ENCODE measurements at regions not wholly inside any gene's neighbourhood (a gene's known extent, or its start where the extent isn't known, plus 50 kb on each side); places are given as distances from the start of the nearest gene placed in this dataset.

DNA sequence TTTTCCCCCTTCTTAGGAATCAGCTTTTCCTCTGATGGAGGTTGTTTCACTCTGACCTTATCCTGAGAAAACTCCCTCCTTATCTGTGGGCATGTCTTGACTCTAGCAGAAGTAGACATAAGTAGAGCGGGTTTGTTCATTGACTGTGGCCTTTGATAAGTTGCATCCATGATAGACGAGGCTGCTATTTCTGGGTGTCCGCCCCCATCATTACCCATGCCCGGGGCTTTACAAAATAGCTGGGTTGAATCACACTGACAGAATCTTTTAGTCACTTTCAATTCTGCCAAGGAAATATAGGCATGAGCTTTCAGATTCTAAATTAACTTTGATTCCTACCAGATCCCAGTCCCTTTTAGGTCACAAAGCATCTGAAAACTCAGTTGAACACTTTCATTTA is 223.8 kb downstream of the SEC61B start:
- DNase-seq, result no peak
- H3K36me3 ChIP-seq (replicated peaks in 1 of 2; ENCODE audit: control insufficient read depth in 1 of 2, insufficient read depth in 2 of 2, low read length in 2 of 2), result no peaks in the 10 kb centered on the region
- no peak overlapping the region for H3K4me2 ChIP-seq (replicated peaks; ENCODE audit: extremely low read depth, low read length, poor library complexity, severe bottlenecking)
- Mint-ChIP-seq H3K27me3 (ENCODE audit: low read depth in 3 of 3) (peaks cover 2 to 5% (median 4%) of the 10 kb centered on the region in 3 donors), H3K4me3 (no peak overlapping the region), H3K27ac (no peak overlapping the region), H3K4me1 (no peaks in the 10 kb centered on the region), H3K36me3 (no peaks in the 10 kb centered on the region), H3K9me3 (peaks cover 0 to 2% (median 1%) of the 10 kb centered on the region in 7 donors)
- no peak overlapping the region for H3K9ac ChIP-seq (ENCODE audit: insufficient read depth, low read length, poor library complexity, severe bottlenecking)
- no peaks in the 10 kb centered on the region for H3K4me1 ChIP-seq (ENCODE audit: control insufficient read depth in 1 of 2, insufficient read depth in 2 of 2, low read length in 2 of 2)
- no peak overlapping the region for H3K27ac ChIP-seq (ENCODE audit: low read depth in 1 of 2, low read length in 2 of 2)
- H3K4me3 ChIP-seq (replicated peaks in 1 of 3; ENCODE audit: low read depth in 2 of 3, low read length in 3 of 3), result no peak overlapping the region
- WGBS (ENCODE audit: insufficient coverage), result 96% methylated on average over 4 of the region's 4 CpGs
- H3K27me3 ChIP-seq (ENCODE audit: control insufficient read depth in 2 of 2, insufficient read depth in 2 of 2, low read length in 2 of 2), result no peaks in the 10 kb centered on the region
- TF ChIP-seq, protein P1, sequence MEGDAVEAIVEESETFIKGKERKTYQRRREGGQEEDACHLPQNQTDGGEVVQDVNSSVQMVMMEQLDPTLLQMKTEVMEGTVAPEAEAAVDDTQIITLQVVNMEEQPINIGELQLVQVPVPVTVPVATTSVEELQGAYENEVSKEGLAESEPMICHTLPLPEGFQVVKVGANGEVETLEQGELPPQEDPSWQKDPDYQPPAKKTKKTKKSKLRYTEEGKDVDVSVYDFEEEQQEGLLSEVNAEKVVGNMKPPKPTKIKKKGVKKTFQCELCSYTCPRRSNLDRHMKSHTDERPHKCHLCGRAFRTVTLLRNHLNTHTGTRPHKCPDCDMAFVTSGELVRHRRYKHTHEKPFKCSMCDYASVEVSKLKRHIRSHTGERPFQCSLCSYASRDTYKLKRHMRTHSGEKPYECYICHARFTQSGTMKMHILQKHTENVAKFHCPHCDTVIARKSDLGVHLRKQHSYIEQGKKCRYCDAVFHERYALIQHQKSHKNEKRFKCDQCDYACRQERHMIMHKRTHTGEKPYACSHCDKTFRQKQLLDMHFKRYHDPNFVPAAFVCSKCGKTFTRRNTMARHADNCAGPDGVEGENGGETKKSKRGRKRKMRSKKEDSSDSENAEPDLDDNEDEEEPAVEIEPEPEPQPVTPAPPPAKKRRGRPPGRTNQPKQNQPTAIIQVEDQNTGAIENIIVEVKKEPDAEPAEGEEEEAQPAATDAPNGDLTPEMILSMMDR (IDR thresholded peaks at IDR 0.05), result no peak
- H3K79me2 ChIP-seq (ENCODE audit: insufficient read depth, low read length), result no peaks in the 10 kb centered on the region
- no peak overlapping the region for H2AFZ ChIP-seq (ENCODE audit: insufficient read depth, low read depth, low read length, poor library complexity, severe bottlenecking)
- intact Hi-C loops (cut with micrococcal nuclease), result no loop called here
- H3K9me3 ChIP-seq (replicated peaks in 1 of 2; ENCODE audit: control insufficient read depth in 1 of 2, insufficient read depth in 1 of 2, low read length in 2 of 2), result no peaks in the 10 kb centered on the region
- no peaks in the 10 kb centered on the region for H4K20me1 ChIP-seq (ENCODE audit: insufficient read depth, low read length)

DNA sequence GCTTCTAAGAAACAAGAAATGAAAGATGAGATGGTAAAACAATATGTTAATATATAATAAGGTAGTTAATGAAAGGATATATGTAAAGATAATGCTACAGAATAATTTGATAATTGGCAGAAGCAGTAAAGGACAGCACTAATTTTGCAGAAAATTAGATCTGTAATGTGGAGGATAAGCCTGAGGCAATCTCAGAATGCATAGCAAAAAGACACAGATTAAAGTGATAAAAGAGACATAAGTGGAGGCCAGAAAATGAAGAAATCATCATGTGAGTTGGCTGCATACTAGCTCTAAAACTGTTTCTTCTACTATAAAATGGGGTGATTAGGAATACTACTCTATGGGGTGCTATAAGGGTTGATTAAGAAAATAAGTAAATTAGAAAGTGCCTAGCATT is 225.9 kb downstream of the SEC61B start:
- Mint-ChIP-seq H3K27me3 (ENCODE audit: low read depth in 3 of 3) (peaks cover 2 to 8% (median 4%) of the 10 kb centered on the region in 3 donors), H3K4me3 (no peak overlapping the region), H3K9me3 (peaks cover 0 to 1% (median 0%) of the 10 kb centered on the region in 7 donors), H3K36me3 (no peaks in the 10 kb centered on the region), H3K4me1 (no peaks in the 10 kb centered on the region), H3K27ac (no peak overlapping the region)
- no peaks in the 10 kb centered on the region for H4K20me1 ChIP-seq (ENCODE audit: insufficient read depth, low read length)
- TF ChIP-seq, protein P1 (IDR thresholded peaks at IDR 0.05), result no peak
- no peak overlapping the region for H3K27ac ChIP-seq (ENCODE audit: low read depth in 1 of 2, low read length in 2 of 2)
- no peak overlapping the region for H3K4me3 ChIP-seq (replicated peaks in 1 of 3; ENCODE audit: low read depth in 2 of 3, low read length in 3 of 3)
- no peak overlapping the region for H3K9ac ChIP-seq (ENCODE audit: insufficient read depth, low read length, poor library complexity, severe bottlenecking)
- no peak overlapping the region for H2AFZ ChIP-seq (ENCODE audit: insufficient read depth, low read depth, low read length, poor library complexity, severe bottlenecking)
- H3K9me3 ChIP-seq (replicated peaks in 1 of 2; ENCODE audit: control insufficient read depth in 1 of 2, insufficient read depth in 1 of 2, low read length in 2 of 2), result no peaks in the 10 kb centered on the region
- DNase-seq, result no peak
- no peak overlapping the region for H3K4me2 ChIP-seq (replicated peaks; ENCODE audit: extremely low read depth, low read length, poor library complexity, severe bottlenecking)
- no peaks in the 10 kb centered on the region for H3K27me3 ChIP-seq (ENCODE audit: control insufficient read depth in 2 of 2, insufficient read depth in 2 of 2, low read length in 2 of 2)
- no peaks in the 10 kb centered on the region for H3K36me3 ChIP-seq (replicated peaks in 1 of 2; ENCODE audit: control insufficient read depth in 1 of 2, insufficient read depth in 2 of 2, low read length in 2 of 2)
- no peaks in the 10 kb centered on the region for H3K79me2 ChIP-seq (ENCODE audit: insufficient read depth, low read length)
- intact Hi-C loops (cut with micrococcal nuclease), result loop anchor here in 1 of 2 donors (2.0 kb wide), 1 partner anchor 27 kb away; no protein-coding TSS in a partner anchor
- H3K4me1 ChIP-seq (ENCODE audit: control insufficient read depth in 1 of 2, insufficient read depth in 2 of 2, low read length in 2 of 2), result no peaks in the 10 kb centered on the region

All from CD14-positive monocyte (primary cell).